ENCODE measurements at regions not wholly inside any gene's neighbourhood (a gene's known extent, or its start where the extent isn't known, plus 50 kb on each side); places are given as distances from the start of the nearest gene placed in this dataset.

DNA sequence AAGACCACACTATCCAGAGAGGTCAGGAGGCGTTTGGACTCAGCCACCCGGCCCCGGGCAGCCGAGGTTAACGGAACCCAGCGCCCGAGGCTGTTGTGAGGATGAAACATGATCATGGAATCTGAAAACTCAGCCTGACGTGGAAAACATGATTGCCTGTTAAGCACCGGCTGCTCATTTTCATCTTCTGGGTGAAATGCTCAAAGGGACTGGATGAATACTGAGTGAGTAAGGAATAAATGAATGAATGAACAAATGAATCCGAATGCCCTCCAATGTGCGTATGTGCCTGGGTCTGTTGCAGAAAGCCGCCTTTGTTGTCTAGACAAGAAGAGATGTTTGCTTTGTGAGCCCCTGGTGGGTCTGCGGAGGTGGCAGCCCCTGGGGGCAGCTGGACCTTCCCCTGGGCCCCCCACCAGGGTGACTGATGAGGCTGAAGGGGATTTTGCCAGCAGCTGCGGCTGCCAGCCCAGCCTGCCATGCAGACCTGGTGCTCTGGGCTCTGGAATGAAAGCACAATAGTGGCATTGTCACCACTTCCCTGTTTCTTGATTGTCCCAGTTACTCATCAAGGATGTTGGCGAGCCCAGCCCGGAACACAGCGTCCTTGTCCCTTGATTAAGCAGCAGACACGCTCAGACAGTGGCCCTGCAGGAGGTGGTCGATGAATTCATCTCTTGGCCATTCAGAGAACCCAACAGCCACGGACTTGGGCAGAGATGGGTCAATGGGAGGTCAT lies 211.1 kb downstream of the ANKRD60 start:
- peak; percentile 51 for DNase-seq (ENCODE audit: low read depth)

DNA sequence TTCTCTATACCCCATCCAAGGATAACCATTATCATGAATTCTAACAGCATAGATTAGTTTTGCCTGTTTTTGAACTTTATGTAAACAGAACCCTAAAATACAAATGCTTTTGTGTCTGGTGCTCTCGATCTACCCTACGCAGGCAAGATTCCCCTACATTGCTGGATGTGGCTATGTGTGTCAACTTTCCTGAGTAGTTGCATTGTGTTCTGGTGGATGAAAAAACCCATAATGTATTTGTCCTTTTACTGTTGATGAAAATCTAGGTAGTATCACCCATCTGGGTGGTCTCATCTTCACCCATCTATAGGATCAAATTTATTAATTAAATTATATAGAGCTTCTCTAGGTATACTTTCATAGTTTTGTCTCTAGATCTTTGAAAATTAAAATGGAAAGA lies 211.7 kb downstream of the ANKRD60 start:
- no peak for DNase-seq (ENCODE audit: low read depth)

DNA sequence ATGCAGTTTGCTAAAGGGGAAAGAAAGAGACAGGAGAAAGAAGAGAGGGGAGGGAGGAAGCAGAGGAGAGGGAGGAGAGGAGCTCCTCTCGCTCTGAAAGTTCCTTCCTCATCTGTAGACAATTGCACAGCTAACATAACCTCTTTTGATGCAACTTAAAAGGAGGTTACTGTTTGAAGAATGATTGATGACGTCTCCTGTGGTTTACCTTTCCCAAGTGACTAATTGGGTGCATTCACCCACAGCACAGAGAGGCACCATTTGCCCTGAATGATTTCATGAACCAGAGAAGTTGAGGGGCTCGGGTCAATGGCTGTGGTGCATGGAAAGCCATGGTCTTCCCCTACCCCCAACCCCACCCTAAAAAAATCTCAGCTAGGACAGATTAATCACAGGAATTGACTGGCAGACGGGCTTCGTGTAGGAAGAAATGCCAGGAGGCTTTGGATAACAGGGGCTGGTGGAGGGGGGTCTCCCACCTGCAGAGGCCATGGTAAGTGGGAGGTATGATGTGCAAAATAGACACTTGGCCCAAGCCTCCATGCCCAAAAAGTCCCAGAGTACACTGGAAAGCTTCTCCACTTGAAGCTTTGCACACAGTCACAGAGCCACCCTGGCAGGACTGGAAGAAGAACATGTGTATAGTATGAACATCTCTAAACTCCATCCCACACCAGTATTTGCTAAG lies 213.7 kb downstream of the ANKRD60 start:
- DNase-seq (ENCODE audit: low read depth): no peak

DNA sequence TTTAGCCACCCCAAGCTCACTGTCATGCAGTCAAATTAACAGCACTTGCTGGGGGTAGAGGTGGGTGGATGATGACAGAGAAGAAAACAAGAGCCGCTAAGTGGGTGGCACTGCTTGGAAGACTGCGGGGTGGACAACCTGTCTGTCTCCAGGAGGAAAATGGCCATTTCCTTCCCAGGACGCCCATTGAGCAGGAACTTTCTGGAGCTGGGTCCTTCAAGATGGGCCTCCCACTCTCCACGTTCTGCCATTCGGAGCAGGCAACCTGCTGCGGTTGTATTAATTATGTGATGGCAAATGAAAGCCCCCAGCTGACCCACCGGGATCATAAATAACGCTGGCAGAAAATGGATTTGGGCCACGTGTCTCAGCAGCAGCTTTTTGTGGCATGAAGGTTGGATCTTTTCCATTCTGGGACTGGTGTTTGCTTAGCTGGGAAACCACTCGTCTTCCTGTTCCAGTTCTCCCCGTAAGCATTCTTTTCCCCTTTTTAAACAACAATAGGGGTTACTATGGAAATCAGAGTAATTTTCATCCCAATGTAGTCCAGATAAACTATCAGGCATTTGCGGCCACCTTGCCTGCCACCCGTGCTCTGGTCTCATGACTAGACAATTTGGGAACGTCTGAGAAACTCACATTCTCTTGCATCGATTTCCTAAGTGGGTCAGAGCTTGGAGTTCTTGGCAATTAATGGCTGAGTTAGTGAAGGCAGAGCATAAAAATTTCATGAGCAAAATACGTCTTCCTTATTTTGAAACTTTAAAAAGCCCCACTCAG lies 215.5 kb downstream of the ANKRD60 start:
- DNase-seq (ENCODE audit: low read depth): no peak

DNA sequence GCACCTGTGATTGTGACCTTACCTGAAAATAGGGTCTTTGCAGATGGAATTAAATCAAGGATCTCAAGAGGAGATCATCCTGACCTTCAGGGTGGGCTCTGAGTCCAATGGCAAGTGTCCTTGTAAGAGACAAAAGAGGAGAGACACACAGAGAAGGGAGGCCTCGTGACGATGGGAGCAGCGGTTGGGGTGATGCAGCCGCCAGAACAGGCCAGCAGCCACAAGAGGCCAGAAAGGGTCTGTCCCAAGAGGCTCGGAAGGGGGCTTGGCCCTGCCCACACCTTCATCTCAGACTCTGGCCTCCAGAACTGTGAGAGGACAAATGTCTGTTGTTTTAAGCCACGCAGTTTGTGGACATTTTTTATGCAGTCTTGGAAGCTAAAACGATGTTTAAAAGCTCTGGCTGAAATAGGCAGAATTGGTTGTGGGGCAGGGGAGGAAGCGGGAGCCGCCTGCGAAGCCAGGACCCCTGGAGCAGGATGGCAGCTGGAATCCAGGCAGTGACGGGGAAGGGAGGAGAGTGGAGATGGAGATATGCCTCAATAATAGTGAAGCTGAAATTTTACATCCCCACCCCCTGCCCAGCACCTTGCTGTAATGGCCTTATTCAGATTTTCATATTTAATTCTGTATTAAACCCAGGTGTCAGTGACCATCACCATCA lies 216.4 kb downstream of the ANKRD60 start:
- no peak for DNase-seq (ENCODE audit: low read depth)

DNA sequence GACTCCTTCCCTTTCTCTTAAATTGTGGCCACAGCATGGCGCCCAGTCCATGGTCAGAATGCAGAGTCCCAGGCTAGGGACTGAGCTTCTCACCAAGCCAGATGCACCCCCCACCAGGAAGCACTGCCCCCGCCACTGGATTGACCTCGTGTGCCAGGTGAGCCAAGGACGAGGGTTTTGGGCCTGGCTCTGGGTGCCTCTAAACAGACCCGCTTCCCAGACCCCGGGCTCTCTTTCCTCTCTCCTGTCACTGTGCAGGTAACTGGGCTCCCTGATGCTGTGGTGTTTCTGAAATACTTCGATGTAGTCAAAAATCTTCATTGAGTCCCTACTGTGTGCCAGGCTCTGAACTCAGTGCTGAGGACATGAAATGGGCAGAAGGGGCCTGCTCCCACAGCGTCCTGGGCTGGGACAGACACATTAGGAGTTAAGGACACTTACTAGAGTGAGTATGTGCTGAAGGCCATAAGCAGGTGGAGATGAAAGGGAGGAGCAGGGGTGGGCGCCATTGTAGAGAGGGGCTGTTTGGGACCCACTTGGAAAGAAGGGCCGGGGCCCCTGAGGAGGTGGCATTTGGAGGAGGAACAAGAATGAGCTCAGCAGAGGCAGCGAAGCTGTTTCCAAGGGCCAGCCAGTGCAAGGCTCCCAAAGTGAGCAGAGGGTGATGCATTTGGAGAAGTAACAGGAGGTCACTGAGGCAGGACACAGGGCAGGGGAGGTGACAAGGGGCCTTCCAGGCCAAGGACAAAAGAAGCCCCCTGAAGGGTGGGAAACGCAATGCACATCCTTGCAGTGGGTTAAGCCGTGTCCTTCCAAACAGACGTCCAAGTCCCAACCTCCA lies 217.1 kb downstream of the ANKRD60 start:
- no peak for DNase-seq (ENCODE audit: low read depth)

DNA sequence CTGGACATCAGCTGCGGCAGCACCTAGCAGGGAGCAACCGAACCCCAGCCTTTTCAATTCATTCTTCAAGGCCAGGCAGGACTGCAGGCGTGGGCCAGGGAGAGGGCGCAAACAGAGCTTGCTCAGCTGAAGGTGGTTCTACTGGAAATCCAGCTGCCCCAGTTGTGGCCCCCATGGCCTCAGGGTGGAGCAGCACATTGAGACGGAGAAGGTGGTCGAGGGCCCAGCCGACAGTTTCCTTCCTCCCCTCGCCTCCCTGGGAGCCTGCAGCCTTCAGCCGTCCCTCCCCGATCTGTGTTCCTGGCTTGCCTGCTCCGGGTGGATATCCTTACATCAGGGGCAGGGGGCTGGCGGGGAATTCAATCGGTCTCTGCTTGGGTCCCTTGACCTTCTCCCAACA lies 217.8 kb downstream of the ANKRD60 start:
- DNase-seq (ENCODE audit: low read depth): no peak

DNA sequence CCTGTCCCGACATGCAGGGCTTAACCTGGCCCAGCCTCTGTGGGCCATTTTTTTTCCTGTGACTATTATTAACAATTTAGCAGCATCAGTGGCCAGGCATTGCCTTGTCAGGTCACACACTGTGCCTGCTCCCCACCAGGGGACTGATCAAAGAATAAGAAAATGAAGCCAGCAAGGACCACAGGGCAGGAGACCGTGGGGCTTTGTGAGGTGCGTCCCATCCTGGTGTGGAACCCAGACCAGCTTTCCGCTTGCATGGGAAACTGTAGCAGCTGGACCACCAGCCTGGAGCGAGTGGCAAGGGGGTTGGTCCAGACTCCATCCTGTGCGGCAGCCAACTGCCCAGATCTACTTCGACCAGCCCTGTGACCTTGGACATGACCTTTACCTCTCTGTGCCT lies 218.3 kb downstream of the ANKRD60 start:
- no peak for DNase-seq (ENCODE audit: low read depth)

DNA sequence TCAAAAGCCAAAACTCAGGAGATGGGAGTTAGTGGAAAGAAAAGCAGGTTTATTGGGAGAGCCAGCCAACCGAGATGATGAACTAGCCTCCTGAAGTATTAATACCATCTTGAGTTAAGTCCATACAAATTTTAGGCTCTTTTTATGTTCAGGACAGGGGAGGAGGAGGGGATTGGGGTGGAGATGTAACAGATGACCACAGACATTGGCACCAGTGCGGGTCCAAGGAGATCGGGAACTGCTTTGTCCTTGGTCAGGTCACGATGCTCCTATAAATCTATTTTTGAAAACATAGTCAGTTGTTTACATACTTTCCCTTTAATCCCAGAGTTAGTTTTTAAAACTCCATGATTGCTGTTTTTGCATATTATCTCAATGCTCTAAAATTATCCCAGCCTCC lies 219.6 kb downstream of the ANKRD60 start:
- no peak for DNase-seq (ENCODE audit: low read depth)

DNA sequence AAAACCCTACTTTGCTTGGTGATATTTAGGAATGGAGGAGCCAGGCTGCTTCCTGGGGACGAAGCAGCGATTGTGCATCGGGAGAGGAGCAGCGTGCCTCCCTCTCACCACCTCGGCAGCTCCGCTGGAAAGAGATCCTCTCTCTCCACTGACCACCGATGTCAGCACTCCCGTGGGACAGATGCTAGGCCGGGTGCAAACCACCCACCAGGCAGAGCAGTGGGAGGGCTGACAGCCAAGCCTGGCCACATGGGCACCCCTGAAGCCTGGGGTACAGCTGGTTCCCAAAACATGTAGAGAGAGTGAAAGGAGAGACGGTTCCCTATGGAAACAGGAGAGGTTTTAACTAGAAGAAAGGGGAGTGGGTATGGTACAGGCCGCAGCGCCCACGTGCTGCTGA lies 220.0 kb downstream of the ANKRD60 start:
- no peak for DNase-seq (ENCODE audit: low read depth)

DNA sequence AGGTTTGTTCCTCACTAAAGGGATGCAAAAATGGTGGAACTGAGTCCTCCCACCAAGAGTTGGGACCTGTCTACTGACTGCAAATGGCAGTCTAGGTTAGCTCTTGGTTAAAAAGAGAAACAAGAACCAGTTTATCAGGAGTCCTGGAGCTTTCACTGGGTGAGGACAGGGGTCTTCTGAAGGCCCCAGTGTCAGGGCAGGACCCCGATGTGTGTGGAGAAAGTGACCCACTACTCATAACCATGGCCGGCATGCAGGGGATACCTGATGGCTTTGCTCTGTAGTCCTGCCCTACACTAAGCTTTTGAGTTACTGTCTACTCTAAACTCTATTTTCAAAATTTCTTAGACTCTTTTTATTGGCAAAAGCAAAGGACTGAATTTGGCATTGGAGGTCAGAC lies 220.5 kb downstream of the ANKRD60 start:
- no peak for DNase-seq (ENCODE audit: low read depth)

DNA sequence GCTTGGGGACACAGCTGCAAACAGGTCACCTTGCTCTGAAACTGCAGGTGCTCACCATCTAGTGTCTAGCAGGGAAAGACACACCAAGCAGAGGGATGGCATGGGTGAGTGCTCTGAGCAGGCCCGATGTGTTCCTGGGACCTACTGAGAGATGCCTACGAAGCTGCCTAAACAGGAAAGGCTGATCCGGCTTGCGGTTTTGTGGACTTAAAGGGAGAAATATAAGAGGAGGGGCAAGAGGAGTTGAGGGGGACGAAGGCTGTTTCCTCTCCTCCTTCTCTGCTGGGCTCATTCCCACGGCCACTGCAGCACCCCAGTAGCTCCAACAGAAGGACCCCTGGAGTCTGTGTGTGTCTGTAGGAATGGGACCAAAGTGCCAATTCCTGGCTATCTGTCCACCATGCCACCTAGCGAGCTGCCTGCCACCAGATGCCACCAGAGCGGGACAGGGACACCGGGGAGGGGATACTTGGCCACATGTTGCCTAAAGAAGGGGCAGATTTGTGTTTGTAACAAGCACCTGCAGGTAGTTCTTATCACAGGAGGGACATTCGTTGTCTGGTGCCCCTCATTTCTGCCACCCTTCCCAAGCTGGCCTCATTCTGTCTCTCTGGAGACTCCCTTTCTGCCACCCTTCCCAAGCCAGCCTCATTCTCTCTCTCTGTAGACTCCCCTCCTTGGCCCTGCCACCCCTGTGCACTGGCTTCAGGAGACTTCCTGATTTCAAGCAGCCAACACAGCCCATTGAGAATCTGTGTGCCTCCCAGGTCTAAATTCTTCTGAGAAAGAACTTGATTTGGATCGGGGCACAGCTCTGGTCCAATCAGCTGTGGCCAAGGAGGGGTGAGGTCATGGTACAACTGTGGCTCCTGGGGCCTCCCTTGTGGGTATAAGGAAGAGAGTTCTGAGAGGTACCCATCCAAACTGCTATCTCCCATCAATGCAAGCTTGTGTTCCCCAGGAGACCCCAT lies 221.8 kb downstream of the ANKRD60 start:
- no peak for DNase-seq (ENCODE audit: low read depth)

DNA sequence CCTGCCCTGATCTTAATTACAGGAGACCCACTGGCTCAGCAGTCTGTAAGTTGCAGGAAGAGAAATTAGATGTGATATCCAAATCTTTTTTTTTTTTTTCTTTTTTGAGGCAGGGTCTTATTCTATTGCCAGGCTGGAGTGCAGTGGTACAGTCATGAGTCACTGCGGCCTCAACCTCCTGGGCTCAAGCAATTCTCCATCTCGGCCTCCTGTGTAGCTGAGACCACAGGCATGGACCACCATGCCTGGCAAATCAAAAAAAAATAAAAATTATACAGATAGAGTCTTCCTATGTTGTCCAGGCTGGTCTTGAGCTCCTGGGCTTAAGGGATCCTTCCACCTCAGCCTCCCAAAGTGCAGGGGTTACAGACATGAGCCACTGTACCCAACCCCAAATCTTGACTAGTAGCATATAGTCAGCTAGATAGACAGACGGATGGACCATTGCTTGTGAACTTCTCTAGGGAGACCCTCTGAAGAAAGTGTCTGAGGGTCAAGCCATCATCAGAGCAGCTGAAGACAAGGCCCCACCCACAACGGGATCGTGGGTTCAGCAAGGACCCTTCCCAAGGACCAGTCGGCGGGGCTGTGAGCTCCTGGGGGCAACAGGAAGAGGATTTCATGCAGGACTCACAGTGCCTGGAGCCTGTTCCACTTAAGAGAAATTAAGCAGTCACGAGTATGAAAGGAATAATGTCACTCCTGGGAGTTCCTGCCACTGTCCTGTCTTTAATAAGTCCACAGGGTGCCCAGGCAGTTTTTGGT lies 222.7 kb downstream of the ANKRD60 start:
- no peak for DNase-seq (ENCODE audit: low read depth)

DNA sequence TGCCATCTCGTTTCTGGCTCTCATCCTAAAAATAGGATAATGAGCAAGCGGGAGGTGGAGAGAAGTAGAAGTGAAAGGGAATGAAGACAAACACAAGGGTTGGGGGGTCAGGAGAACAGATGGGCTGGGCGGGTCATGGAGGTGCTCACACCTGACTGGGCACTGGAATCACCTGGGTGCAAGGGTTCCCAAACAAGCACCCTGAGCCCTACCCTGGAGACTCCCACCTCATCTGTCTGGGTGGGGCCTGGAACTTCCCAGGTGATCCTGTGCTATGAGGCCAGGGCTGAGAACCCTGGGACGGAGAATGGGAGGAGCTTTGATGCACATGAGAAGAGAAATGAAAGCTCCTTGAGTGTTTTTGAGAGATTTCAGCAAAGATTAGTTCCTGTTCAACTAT lies 223.6 kb downstream of the ANKRD60 start:
- DNase-seq (ENCODE audit: low read depth): no peak

DNA sequence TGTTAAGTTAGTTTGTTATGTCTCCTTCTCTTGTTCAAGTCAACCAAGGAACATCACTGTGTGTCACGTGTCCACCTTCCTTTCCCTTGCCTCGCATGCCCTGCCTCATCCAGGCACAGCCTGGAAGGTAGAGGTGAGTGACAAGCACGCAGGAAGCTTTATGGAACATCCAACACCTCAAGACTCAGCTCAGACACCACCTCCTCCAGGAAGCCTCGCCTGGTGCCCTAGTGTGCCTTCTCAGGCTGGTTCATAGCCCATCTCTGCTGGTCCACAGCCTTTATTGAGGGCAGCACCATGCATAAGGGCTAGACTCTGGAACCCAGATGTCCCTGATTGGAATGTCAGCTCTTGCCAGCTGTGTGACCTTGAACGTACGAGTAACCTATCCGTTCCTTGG lies 224.3 kb downstream of the ANKRD60 start:
- DNase-seq (ENCODE audit: low read depth): no peak

DNA sequence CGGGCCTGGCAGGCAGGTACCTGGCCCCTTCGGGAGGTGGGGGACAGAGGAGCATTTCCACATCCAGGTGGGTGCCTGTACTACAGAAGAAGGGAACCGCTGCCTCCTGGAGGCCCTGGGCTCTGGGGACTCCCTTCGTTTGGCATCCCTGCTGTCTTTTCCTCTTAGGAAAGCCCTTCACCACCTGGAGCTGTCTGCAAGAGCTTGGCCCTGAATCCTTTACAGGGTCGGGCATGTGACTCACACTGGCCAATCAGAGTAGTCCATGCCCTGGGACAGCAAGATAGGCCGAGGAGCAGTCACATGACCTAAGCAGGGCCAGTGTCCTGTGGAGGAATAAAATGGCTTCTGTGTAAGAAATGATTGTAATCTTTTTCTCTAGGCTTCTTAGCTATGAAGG lies 224.9 kb downstream of the ANKRD60 start:
- DNase-seq (ENCODE audit: low read depth): no peak

DNA sequence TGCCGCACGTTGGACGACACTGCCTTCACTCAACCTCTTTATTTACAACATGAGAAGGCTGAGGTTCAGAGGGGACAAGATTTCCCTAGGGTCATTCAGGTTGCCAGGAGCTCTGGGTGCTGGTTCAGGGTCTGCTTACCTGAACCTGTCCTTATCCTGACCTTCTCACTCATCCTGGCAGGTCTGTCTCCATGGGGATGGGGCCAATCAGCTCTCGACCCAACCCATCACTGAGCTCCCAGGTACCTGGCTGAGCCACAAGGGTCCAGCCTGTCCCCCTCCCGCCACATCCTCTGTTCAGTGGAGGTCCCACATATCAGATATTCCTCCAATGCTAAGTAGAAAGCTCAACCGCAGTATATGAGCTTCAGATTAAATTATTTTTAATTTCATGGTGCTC lies 225.6 kb downstream of the ANKRD60 start:
- no peak for DNase-seq (ENCODE audit: low read depth)

DNA sequence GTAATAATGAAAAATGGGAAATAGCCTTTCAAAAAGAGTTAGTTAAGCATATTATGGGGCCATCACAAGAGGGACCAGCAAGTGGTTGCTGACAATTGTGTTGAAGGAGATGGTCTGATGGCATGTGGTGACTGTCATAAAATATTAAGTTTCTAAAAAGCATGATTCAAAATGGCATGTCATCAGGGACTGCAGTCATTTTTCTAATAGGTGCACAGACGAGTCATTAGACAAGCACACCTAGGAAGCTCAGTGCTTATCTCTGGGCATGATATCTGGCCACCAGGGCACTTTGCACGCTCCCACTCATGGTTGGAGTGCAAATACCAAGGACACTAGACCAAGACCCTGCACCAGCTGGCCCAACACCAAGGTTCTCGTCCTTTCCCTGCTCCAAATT lies 226.5 kb downstream of the ANKRD60 start:
- no peak for DNase-seq (ENCODE audit: low read depth)

DNA sequence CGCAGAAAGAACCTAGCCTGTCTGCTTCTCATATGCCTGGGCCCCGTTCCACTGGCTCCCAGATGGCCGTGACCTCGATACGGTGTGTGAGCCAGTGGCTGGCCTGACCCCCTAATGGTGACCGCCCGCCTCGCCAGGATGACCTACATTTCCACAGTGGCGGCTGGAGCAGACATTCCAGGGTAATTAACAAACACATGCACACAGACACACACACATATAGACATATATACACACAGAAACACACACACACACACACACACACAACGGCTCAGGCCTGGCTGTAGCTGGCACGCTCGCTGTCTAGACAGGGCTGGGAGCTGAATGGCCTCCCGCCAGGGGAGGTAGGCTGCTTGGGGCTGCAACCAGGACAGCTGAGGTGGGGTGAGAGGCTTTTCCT lies 227.1 kb downstream of the ANKRD60 start:
- DNase-seq (ENCODE audit: low read depth): no peak

DNA sequence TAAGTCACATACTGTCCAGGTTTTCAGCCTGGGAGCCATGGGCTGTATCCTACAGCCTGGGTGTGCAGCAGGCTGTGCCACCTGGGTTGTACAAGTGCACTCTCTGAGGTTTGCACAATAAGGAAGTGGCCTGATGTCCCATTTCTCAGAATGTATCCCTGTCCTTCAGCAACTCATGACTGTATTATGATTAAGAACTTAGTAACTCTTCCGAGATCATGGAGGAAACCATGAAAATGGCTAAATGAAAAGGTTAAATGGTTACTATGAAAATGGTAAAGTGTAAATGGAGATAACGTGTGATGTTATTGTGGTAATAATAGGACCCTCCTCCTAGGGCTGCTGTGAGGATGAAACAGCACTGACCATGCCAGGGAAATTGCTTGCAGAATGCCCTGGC lies 227.6 kb downstream of the ANKRD60 start:
- no peak for DNase-seq (ENCODE audit: low read depth)
